ENCODE measurements at regions not wholly inside any gene's neighbourhood (a gene's known extent, or its start where the extent isn't known, plus 50 kb on each side); places are given as distances from the start of the nearest gene placed in this dataset.
A peak's percentile ranks its signal among the peaks of the same experiment; 100 is the strongest.

GRCh38 chr3:194045919-194046318 lies 90.0 kb upstream of the HES1 start:
- intact Hi-C loops (cut with DNase I; ENCODE audit: low total_unique reads), result no loop called here
- H3K36me3 ChIP-seq, result no peaks in the 10 kb centered on the region
- peaks cover 6 to 15% (median 12%) of the 10 kb centered on the region in 4 donors for H3K4me1 ChIP-seq
- peaks cover under 1 to 9% (median 6%) of the 10 kb centered on the region in 4 donors for H3K9me3 ChIP-seq
- H3K4me3 ChIP-seq, result no peak overlapping the region
- DNase-seq, result no peak
- H3K27me3 ChIP-seq, result no peaks in the 10 kb centered on the region
- H3K27ac ChIP-seq, result peak overlapping the region in 1 of 5 donors; percentile 71
- TF ChIP-seq CTCF (IDR thresholded peaks at IDR 0.05), result no peak
- TF ChIP-seq EP300 (IDR thresholded peaks at IDR 0.05), result no peak
- no peak for TF ChIP-seq POLR2AphosphoS5 (IDR thresholded peaks at IDR 0.05)
- TF ChIP-seq POLR2A (IDR thresholded peaks at IDR 0.05), result no peak
- WGBS, 5 donors, result 89 to 97% (median 91%) methylated on average over 2 of the region's 2 CpGs

- intact Hi-C loops (cut with DNase I; ENCODE audit: low total_unique reads), result no loop called here
- no peaks in the 10 kb centered on the region for H3K27me3 ChIP-seq
- TF ChIP-seq POLR2AphosphoS5 (IDR thresholded peaks at IDR 0.05) (no peak), POLR2A (IDR thresholded peaks at IDR 0.05) (no peak), CTCF (IDR thresholded peaks at IDR 0.05) (no peak), EP300 (IDR thresholded peaks at IDR 0.05) (no peak)
- peaks cover 6 to 15% (median 12%) of the 10 kb centered on the region in 4 donors for H3K4me1 ChIP-seq
- no peak overlapping the region for H3K4me3 ChIP-seq
- WGBS, 5 donors, result 79 to 100% (median 96%) methylated on average over 1 of the region's 1 CpG
- H3K27ac ChIP-seq, result peak overlapping the region; percentile 51 to 71 (median 62)
- H3K36me3 ChIP-seq, result no peaks in the 10 kb centered on the region
- peaks cover 6 to 15% (median 11%) of the 10 kb centered on the region in 4 donors for H3K9me3 ChIP-seq
- no peak for DNase-seq
Measured at GRCh38 chr3:194046531-194046930, 89.4 kb upstream of the HES1 start.

- Histone ChIP-seq H3K27me3 (no peaks in the 10 kb centered on the region), H3K4me1 (peaks cover 6 to 15% (median 12%) of the 10 kb centered on the region in 4 donors), H3K4me3 (no peak overlapping the region), H3K9me3 (peaks cover 8 to 18% (median 13%) of the 10 kb centered on the region in 4 donors), H3K27ac (peak overlapping the region; percentile 51 to 71 (median 62)), H3K36me3 (no peaks in the 10 kb centered on the region)
- TF ChIP-seq POLR2A (IDR thresholded peaks at IDR 0.05) (no peak), EP300 (IDR thresholded peaks at IDR 0.05) (no peak), CTCF (IDR thresholded peaks at IDR 0.05) (no peak), POLR2AphosphoS5 (IDR thresholded peaks at IDR 0.05) (peak; percentile 27 to 61 (median 33))
- intact Hi-C loops (cut with DNase I; ENCODE audit: low total_unique reads), result no loop called here
- DNase-seq, result peak; percentile 83 to 85
- 10 to 19% (median 16%) methylated on average over 4 of the region's 4 CpGs for WGBS, 5 donors
Measured at GRCh38 chr3:194046995-194047645, 88.8 kb upstream of the HES1 start.

- no peak for DNase-seq
- Histone ChIP-seq H3K4me1 (peaks cover 6 to 15% (median 12%) of the 10 kb centered on the region in 4 donors), H3K27ac (no peak overlapping the region), H3K36me3 (no peaks in the 10 kb centered on the region), H3K9me3 (peaks cover 8 to 18% (median 13%) of the 10 kb centered on the region in 4 donors), H3K27me3 (no peaks in the 10 kb centered on the region), H3K4me3 (no peak overlapping the region)
- intact Hi-C loops (cut with DNase I; ENCODE audit: low total_unique reads), result no loop called here
- TF ChIP-seq CTCF (IDR thresholded peaks at IDR 0.05), result no peak
- no peak for TF ChIP-seq EP300 (IDR thresholded peaks at IDR 0.05)
- no peak for TF ChIP-seq POLR2A (IDR thresholded peaks at IDR 0.05)
- TF ChIP-seq POLR2AphosphoS5 (IDR thresholded peaks at IDR 0.05), result no peak
- WGBS, 5 donors, result 93 to 97% (median 97%) methylated on average over 1 of the region's 1 CpG
Measured at GRCh38 chr3:194049394-194049793, 86.6 kb upstream of the HES1 start.

Measured in stomach (tissue), 8 donors.